ENCODE measurements at regions not wholly inside any gene's neighbourhood (a gene's known extent, or its start where the extent isn't known, plus 50 kb on each side); places are given as distances from the start of the nearest gene placed in this dataset.

DNA sequence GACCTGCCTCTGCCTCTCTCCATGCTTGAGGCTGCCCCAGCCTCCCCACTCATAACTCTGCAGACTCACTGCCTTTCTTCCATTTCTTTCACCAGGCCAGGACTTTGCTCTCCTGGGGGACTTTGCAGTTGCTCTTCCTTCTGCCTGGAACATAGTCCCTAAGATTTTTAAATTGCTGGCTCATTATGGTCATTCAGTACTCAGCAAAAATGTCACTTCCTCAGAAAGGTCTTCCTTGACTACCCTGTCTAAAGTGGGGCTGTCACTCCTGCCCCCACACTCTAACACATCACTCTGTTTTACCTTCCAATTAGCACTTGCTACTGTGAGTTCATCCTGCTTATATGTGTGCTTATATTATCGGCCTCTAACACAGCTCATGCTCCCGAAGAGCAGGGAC lies 618.2 kb downstream of the UQCRFS1 start:
- TF ChIP-seq CTCF (IDR thresholded peaks at IDR 0.05) (no peak), POLR2AphosphoS5 (IDR thresholded peaks at IDR 0.05) (no peak), POLR2A (IDR thresholded peaks at IDR 0.05) (no peak)
